ENCODE measurements at regions not wholly inside any gene's neighbourhood (a gene's known extent, or its start where the extent isn't known, plus 50 kb on each side); places are given as distances from the start of the nearest gene placed in this dataset.

- no peak for DNase-seq
Measured at GRCh38 chr7:110076194-110076593, 1014.7 kb upstream of the LRRN3 start.

GRCh38 chr7:110084181-110084807 is 1006.6 kb upstream of the LRRN3 start:
- DNase-seq = no peak

DNA sequence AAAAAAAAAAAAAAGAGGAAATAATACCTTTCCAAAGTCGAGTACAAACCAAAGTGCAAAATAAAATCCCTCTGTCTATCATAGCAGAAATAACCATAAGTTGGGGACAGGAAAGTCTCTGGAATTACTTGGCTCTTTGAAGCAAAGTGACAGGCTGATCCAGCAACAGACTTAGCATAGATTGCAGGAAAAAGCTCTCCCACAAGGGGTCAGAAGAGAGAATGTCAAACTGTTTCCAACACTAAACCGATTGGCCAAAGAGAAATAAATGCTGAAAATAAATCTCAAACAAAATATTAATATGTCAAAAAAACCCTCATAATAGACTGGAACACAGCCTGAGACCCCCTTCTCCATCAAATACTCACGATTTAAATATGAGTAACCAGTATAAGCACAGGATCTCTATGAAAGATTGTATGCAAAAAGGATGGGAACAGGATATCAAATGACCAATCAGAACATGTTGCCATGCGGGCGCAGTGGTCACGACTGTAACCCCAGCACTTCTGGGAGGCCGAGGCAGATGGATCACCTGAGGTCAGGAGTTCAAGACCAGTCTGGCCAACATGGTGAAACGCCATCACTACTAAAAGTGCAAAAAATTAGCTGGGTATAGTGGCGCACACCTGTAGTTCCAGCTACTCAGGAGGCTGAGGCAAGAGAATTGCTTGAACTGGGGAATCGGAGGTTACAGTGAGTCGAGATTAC is 1000.7 kb upstream of the LRRN3 start:
- DNase-seq = peak; percentile 33 to 56

GRCh38 chr7:110095372-110096052 is 995.4 kb upstream of the LRRN3 start:
- no peak for DNase-seq

DNA sequence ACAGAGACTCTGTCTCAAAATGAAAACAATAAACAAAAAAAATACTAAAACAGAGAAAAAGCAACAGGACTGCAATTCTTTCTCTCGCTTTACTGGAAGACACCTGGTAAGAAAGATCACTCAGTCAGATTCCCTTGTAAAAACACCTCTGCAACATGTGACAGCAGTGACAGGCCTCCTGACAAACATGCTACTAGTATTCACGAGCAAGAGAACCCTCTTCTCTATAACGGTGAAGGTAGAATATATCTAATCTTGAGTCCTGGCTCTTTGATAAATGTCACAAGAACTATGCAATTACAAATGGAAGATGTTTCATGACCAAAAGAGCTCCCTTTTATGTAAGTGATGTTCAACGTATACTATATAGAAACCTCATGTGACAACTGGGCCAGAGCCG is 986.7 kb upstream of the LRRN3 start:
- no peak for DNase-seq

DNA sequence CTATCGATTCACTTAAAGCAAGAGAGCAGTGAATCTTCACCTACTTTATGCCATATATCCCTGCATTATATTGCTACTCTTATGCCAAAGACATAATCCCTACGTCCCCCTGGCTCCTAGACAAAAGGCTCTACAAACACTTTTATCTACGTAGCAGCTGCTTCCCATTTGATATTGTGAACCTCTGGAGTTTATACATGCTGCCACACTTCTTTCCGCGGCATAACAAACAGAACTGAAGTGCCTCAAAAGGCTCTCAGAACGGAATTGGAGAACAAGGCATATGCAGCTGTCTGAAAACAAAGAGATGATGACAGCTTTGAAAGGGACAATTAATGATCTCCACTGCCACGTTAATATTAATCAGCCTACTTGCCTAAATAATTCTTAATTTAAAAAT is 985.6 kb upstream of the LRRN3 start:
- no peak for DNase-seq

- DNase-seq = no peak
Measured at GRCh38 chr7:110105840-110106239, 985.1 kb upstream of the LRRN3 start.

GRCh38 chr7:110119883-110120581 is 970.9 kb upstream of the LRRN3 start:
- no peak for DNase-seq

DNA sequence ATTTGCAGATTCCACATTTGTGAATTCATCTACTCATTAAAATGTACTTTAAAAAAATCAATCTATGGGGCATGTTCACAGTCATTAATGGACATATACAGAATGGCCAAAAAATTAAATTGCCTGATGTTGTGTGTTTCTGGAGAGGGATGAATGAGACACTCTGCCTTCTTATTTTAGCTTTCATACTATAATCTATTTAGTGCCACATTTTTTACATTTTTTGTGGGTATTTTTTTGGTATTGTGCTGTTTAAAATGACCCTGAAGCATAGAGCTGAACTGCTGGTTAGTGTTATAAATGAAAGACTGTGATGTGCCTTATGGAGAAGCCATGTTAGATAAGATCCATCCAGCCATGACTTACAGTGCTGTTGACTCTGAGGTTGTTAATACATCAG is 961.8 kb upstream of the LRRN3 start:
- DNase-seq = no peak

GRCh38 chr7:110130669-110131068 is 960.3 kb upstream of the LRRN3 start:
- DNase-seq = peak; percentile 2 to 5

DNA sequence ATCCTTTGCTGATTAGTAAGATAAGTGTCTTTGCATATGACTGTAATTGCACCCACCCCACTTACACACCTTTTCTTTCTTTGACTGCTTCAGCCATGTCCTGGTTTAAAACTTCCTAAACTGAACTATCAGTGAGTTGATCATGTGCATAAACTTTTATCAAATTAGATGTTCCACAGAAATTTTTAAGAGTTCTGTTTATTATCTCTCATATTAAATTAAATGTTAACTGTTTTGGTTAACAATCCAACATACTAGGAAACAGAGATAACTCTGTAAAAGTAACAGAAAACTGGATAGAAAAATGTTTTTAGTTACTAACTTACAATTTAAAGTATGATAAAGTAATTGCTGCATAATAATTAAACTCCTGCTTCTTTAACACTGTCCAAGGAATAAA is 959.6 kb upstream of the LRRN3 start:
- no peak for DNase-seq

GRCh38 chr7:110139056-110139455 is 951.9 kb upstream of the LRRN3 start:
- DNase-seq = no peak

DNA sequence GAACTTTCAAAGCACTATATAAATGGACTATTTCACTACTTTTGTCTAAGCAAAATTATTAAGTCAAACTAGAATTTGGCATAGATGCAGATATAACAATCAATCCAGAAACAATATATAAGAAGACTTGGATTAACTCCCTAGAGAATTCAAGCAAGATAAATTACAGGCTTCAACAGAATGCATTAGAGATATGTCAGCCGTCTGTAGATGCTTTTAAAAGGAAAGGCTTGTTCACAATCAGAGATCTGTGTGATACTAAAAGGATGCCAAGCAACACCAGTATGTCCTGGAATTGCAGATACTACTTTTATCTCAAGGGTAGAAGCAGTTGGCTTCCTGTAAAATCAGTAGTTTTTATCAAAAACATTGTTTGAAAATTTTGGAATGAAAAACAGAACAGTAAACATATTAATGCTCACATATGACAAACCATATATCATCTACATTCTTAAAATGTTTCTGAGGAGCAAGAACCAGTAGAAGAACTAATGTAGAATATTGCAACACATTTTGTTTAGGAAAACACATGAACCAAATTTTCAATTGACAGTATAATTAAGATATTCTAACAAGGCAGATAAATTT is 947.9 kb upstream of the LRRN3 start:
- DNase-seq = no peak

DNA sequence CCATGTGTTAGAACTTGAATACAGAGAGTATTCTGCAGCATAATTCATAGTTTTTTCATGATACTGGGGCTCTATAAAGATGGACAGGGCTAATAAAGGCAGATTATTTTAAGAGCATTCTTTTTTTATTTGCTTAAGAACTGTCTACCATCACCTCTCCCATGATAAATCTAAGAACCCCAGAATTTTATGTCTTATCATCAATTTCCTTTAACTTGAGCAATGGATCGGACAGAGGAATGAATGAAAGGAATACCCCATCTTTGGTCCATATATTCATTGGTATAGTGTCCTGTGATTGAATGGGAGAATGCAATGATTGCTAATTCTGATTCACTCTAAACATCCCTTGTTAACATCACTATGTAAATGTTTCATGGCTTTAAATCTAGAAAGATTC is 946.3 kb upstream of the LRRN3 start:
- no peak for DNase-seq

- no peak for DNase-seq
Measured at GRCh38 chr7:110148054-110148453, 942.9 kb upstream of the LRRN3 start.

- DNase-seq = no peak
Measured at GRCh38 chr7:110153222-110153621, 937.7 kb upstream of the LRRN3 start.

DNA sequence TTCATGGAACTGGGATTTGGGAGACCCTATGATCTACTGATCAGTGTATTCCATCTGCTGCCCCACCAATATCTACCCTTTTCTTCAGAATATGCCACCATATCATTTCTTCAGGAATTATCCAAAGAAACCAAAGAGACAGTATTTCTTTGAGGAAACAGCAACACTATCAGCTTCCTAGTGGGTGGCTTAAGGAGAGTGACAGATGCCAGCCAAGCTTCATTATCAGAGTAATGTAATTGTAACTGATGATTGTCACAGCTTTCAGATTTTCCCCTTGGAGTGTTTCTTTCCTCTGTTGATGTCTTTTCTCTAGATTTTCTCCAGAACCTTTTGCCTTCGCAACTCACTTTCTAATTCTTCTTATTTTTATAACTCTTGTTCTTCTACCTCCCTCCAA is 934.4 kb upstream of the LRRN3 start:
- no peak for DNase-seq

DNA sequence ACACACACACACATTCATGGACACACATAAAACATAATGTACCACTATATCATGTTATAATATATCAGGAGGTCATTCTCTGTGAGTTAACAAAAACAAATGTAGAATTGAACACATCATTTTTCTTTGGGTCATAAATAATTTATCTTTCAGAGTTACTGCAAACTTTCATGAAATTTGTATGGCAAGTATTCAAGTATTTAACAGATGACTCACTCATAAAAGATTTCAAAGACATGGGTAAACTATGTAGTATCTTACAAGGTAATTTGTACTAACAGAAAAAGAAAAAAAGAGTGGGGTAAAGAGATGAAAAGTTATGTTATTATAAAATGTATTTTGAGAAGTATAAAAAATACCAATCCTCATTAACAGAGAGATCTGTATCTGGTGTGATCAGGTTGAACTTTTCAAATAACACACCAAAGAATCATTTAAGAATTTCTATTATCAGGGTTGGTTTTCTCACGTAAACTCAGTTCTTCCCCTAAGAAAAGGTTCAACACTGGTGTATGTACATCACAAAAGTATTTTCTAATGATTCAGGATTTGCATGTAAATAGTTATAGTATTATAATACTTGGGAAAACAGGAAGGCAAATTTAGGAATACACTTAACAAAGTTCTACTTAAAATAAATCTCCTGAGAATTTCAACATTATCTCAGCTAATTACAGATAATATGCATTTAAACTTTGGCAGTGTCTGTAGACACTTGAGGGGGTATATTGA is 933.1 kb upstream of the LRRN3 start:
- no peak for DNase-seq

DNA sequence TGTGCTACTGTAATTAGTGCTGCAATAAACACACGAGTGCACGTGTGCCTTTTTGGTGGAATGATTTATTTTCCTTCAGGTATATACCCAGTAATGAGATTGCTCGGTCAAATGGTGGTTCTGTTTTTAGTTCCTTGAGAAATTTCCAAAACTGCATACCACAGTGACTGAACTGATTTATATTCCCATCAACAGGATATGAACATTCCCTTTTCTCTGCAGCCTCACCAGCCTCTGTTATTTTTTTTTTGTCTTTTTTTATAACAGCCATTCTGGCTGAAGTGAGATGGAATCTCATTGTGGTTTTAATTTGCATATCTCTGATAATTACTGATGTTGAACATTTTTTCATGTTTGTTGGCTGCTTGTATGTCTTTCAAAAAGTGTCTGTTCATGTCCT is 922.9 kb upstream of the LRRN3 start:
- no peak for DNase-seq

DNA sequence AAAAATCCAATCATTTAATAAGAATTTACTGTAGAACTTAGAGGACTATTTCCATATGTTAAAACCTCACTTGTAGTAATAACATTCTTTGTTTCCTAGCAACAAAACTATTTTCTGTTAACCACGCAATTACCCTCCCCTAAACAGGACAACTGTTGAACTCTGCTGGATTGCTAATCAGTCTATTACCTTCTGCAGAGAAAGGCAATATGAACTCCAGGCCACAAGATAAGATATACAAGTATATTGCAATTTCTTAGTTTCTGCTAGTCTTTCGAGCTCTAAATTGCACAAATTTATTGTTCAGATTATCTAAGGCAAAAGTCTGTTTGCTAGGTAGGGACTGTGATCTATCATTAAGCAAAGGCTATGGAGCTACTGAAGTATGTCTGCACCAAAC is 920.1 kb upstream of the LRRN3 start:
- no peak for DNase-seq

GRCh38 chr7:110177463-110177862 is 913.5 kb upstream of the LRRN3 start:
- no peak for DNase-seq

- no peak for DNase-seq
Measured at GRCh38 chr7:110179037-110179436, 911.9 kb upstream of the LRRN3 start.

GRCh38 chr7:110181768-110182167 is 909.2 kb upstream of the LRRN3 start:
- no peak for DNase-seq
